NCI-H1092 (cell line): ENCODE measurements at regions not wholly inside any gene's neighbourhood (a gene's known extent, or its start where the extent isn't known, plus 50 kb on each side); places are given as distances from the start of the nearest gene placed in this dataset.

ENCODE experiments used
- DNase-seq: peaks from one replicate; lab custom pipeline; 2025; lab: John Stamatoyannopoulos, UW

DNA sequence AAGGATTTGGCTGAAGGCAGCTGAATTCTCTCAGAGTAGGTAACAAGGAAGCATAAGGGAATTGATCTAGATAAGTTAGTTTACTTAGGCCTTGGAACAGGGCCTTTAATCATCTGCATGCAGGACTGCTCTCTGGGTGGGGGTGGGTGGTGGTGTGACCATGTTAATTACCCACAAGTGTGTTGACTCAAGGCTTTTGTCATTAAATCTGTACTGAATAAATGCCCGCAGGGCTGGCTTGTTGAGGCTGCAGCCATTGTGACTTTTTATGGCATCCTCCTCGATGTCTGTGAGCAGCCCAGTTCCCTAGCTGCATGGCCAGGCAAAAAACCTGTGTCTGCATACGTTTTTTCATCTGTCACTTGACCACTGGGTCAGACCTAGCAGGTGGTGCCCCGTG lies 63.5 kb upstream of the ASCC3 start:
- DNase-seq: no peak

- no peak for DNase-seq
Measured at GRCh38 chr6:100946021-100946540, 65.0 kb upstream of the ASCC3 start.

DNA sequence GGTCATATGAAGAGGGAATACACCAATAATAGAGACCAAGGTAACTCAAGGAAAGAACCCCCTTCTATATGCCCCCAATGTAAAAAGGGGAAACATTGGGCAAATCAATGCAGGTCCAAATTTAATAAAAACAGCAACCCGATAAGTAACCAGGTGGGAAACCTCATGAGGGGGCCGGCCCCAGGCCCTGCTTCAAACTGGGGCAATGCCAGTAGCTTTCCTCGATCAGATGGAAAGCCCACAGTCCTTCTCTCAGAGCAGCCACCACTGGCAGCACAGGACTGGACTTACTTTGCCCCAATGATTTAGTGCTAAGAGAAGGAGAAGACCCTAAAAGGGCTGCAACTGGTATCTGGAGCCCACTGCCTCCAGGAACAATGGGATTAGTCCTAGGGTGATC lies 65.6 kb upstream of the ASCC3 start:
- no peak for DNase-seq

- no peak for DNase-seq
Measured at GRCh38 chr6:100948381-100949133, 67.4 kb upstream of the ASCC3 start.

- DNase-seq: no peak
Measured at GRCh38 chr6:100952006-100952405, 70.9 kb upstream of the ASCC3 start.

DNA sequence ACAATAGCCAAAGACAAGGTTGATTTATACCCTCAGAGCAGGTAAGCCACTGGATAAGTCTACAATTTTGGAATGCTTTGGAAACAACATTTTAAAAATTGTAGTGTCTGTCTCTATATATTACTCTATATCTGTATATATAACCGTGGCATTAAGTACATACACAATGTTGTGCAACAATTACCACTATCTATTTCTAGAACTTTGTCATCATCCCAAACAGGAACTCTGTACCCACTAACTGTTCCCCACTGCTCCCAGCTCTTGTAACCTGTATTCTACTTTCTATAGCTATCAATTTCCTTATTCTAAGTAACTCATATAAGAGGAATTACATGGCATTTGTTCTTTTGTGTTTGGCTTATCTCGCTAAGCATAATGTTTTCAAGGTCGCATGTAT lies 78.2 kb upstream of the ASCC3 start:
- no peak for DNase-seq

DNA sequence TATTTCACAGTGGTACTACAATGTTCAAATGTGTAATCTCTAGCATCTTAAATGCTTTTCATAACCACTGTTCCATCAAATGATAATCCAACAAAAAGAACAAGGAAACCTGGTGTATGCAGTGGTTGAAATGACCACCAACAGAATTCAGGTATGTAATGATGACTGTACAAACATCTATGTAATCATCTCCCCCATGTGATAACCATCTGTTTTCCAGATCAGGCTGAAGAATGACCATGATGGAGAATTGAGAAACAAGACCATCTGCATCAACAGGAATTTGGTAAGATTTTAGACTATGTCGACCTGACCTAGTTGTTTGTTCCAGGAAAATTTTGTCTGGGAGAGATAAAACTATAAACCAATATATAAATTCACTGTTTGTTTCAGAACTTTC lies 81.3 kb upstream of the ASCC3 start:
- no peak for DNase-seq

DNA sequence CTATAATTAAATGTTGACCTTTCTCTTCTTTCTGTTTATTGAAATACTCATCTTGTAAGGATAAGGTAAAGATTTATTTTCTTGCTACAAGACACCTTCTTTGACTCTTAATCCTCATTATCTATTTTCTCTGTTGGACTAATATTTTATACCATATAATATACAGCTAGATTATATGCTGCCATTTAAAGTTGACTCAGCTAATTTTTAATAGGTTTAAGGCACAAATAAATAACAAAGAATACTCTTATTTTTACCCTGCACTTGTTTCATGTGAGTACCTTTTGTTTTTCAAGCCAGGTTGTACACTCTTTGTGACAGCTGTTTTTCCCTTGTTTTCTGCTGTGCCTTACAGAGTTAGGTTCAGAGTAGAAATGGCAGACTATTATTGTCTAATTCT lies 83.9 kb upstream of the ASCC3 start:
- DNase-seq: no peak

DNA sequence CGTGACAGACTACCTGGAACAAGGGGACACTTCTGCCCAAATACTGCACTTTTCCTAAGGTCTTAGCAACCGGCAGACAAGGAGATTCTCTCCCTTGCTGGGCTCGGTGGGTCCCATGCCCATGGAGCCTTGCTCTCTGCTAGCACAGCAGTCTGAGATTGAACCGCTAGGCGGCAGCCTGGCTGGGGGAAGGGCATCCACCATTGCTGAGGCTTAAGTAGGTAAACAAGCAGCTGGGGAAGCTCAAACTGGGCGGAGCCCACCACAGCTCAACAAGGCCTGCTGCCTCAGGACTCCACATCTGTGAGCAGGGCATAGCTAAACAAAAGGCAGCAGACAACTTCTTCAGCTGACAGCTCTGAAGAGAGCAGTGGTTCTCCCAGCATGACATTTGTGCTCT lies 87.8 kb upstream of the ASCC3 start:
- DNase-seq: no peak

DNA sequence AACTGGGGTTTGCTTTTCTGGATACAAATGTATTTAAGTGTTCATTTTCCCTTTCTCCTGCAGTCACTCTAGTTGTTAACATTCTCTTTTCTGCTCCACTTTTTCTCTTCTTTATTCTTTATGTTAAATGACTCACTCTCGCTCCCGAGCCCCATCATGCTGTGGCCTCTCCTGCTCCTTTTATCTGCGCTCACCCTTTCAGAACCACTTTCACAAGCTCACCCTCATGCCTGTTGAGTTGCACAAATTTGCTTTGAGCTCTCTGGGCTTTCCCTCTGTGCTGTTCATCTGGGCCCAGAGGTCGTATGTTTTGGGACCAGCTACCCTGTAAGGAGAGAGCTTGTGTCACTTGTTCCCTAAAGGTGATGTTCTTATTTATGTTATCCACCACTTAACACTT lies 98.1 kb upstream of the ASCC3 start:
- DNase-seq: no peak

DNA sequence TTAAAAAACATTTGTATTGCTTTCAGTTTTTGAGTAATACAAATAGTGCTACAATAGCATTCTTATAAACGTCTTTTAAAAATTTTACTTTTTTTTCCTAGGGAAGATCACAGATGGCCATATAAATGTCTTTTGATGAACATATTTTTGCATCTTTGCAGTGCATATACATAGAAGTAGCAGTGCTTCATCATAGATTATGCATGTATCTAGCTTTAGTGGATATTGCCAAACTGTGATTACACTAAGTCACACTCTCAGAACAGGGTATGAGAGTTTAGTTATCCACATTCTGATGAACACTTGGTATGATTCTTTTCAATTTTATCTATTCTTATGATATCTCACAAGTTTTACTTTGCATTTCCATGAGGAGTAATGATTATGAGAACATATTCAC lies 99.8 kb upstream of the ASCC3 start:
- no peak for DNase-seq

- DNase-seq: no peak
Measured at GRCh38 chr6:100986921-100987320, 105.8 kb upstream of the ASCC3 start.

DNA sequence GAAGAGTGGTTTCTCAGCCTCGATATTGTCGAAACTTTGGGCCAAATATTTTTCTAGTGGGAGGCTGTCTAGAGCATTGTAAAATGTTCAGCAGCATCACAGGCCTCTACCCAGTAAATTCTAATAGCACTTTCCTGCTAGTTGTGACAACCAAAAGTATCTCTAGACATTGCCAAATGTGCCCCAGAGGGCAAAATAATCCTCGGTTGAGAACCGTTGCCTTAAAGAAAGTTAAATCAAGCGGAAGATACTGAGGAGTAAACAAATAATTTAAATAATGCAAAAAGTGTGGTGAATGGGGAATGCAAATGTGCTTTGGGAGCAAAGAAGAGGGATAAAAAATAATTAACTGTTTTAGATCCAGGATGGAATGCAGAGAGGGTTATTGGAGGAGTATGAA lies 106.4 kb upstream of the ASCC3 start:
- DNase-seq: no peak

DNA sequence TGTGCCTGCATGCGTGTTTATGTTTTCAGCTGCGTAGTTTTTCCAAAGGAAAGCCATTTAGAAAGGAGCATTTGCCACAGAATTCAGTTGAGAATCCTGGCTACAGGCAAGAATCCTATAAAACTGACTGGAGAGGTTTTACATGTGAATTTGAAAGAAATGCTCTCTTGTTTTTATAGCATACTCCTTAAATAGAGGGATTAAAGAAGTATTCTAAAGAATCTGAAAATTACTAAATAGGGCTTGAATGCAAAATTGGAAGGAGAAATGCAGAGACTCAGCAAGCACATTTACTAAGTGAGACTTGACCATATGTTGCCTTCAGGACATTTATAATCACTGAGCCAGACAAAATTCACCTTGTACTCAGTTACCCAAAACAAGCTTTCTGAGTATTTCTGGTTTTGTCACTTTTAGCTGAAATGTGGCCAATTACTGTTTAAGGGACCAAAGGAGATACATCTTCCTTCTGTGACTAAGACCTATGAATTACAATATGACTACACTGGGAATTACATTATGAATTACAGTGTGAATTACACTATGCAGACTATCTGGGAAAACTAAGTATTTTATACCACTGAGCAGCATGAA lies 107.4 kb upstream of the ASCC3 start:
- DNase-seq: no peak

- DNase-seq: no peak
Measured at GRCh38 chr6:100990070-100990469, 108.9 kb upstream of the ASCC3 start.

GRCh38 chr6:100996409-100996808 lies 115.3 kb upstream of the ASCC3 start:
- DNase-seq: no peak

DNA sequence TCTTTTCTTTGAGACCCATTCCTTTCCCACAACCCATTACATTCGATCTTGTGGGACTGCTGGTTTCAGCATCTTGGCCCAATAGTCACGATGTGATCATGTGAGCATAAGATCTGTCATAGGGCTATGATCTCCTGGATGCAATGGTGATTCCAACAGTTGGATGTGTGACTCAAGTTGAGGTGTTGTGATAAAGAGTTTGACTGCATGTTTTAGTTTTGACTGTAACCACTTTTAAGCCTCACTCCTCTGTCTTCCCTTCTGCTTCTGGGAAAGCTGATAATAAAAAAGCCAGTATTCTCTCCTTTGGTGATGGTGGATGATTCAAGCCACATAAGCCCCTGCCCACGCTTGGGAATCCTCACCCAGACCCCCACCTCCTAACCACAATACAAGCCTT lies 117.0 kb upstream of the ASCC3 start:
- no peak for DNase-seq

- no peak for DNase-seq
Measured at GRCh38 chr6:100999034-100999597, 118.0 kb upstream of the ASCC3 start.

DNA sequence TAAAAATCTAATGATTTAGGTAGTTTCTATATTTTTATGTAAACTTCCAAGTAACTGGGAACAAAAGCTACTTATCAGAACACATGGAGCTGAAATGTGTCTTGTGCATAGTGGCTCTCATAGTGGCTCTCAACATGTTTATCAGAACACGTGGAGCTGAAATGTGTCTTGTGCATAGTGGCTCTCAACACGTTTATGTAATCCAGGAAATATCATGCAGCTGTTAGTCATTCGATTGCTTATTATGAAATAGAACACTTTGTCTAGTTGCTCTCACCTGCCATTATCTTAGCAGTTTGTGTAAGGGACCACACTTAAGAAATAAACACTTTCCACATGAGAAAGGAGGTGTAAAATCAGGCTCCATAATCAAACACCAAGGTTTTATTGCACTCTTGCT lies 119.2 kb upstream of the ASCC3 start:
- DNase-seq: no peak

DNA sequence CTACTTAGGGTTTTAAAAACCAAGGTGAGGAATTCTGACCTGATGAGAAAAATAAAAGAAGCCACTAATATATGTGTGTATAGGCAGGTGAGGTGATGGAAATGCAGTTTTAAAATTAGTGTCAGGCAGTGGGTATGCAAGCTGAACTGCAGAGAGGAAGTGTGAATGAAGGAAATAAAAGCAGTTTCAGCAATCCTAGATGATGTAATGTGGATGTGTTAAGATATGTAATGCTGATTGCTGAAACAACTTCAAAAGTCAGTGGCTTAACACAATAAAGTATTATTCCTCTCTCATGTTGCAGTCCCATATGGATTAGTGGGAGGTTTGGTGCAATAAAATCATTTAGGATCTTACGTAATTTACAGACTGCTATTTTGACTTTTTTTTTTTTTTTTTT lies 119.9 kb upstream of the ASCC3 start:
- DNase-seq: no peak

DNA sequence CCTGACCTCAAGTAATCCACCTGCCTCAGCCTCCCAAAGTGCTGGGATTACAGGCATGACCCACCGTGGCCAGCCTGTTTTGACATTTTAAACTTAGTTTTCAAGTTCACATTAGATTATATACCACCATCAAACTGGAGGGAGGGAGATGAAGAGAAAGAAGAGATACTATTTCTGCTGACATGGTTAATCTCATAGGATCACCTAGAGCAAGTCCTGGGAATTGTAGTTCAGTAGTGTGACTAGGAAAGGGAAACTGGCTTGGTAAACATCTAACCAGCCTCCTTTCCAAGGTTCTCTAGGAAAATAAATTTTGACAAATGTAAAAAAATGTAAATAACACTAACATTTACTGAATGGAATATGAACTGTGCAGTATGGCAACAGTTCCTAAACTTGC lies 120.5 kb upstream of the ASCC3 start:
- DNase-seq: no peak

DNA sequence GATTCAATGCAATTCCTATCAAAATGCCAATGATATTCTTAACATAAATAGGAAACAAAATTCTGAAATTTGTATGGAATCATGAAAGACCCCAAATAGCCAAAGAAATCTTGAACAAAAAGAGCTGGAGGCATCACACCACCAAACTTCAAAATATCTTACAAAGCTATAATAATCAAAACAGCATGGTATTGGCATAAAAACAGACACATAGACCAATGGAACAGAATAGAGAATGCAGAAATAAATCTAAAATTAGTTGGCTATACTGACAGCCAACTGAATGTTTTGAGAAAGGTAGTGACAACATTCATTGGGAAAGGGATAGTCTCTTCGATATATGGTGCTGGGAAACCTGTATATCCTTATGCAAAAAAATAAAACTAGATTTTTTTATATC lies 121.9 kb upstream of the ASCC3 start:
- no peak for DNase-seq

- DNase-seq: no peak
Measured at GRCh38 chr6:101011186-101011585, 130.1 kb upstream of the ASCC3 start.
